HG03135 (cell line): ENCODE measurements at regions not wholly inside any gene's neighbourhood (a gene's known extent, or its start where the extent isn't known, plus 50 kb on each side); places are given as distances from the start of the nearest gene placed in this dataset.

ENCODE experiments used
- ATAC-seq: cut with Tn5 transposase; IDR thresholded peaks from one replicate; pipeline ENCODE4 v1.9.1; 2021; ENCODE audit warnings: mild to moderate bottlenecking, moderate library complexity; ENCODE audit not compliant: unreplicated experiment

DNA sequence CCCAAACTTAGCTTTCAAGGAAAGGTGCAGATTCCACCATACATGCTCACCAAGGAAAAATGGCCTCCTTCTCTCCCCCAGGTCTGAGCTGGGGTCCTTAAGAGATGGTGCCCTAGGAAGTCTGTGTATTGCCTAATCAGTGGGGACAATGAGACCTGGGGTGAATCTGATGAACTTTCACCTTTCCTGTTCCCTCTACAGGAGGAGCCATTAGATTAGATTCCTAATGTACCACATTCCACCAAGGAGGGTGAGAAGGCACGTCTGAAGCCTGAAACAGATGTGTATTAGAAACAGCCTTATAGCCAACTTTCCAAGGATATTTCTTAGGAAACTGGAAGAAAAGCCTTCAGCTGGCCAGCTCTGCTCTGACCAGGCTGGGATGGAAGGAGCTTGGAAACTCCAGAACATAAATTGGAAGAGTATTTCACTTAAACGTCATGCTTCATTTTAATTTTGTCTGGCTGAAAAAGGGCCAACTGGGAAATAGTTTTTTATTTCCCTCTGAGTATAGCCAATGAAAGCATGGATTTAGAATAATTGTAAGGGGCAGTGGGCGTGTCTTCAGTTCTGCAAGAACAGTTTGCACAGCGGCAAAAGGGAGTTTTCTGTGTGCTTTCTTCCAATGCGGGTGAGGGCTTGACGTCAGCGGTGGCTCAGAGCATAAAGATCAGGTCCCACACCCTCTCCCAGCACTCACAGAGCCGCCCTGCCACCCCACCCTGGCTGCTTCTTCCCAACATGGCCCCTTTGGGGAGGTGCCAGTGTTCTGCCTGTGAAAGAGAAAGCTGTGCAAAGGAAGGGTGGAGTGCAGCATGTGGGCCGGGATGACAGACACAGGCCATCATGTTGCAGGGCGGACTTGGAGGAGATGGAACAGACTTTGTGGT, 210.9 kb downstream of the ESM1 start:
- no peak for ATAC-seq

DNA sequence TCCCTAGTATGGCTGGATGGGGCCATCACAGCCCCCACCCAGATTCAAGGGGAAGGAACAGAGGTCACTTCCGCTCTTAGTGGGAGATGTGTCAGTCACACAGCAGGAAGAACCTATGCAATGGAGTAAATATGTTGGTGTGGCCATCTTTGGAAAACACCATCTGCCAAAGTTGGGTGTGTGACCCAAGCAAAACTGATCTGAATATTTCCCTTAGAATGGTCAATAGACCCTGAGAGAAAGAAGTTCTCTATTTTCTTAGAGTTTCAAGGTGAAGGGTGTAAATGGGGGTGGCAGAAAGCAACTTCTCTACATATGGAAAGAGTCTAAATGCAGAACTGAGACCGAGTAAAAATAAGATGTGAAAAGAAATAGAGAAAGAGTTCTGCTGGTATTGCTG, 212.7 kb downstream of the ESM1 start:
- no peak for ATAC-seq

DNA sequence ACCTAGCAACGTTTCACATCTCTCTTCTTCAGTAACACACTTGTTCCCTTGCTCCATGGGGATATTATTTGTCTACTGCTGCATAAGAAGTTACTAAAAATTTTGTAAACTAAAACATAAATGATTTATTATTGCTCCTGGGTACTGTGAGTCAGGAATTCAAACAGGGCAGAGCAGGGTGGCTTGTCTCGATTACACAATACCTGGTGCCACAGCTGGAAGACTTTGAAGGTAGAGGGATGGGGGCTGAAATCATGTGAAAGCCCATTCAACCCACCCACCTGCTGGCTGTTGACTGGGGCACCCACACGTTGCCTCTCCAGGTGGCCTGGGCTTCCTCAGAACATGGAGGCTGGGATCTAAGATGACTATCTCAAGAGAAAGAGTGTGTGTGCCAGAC, 213.2 kb downstream of the ESM1 start:
- ATAC-seq, result no peak

GRCh38 chr5:54769746-54770145, 215.6 kb downstream of the ESM1 start:
- ATAC-seq, result no peak

DNA sequence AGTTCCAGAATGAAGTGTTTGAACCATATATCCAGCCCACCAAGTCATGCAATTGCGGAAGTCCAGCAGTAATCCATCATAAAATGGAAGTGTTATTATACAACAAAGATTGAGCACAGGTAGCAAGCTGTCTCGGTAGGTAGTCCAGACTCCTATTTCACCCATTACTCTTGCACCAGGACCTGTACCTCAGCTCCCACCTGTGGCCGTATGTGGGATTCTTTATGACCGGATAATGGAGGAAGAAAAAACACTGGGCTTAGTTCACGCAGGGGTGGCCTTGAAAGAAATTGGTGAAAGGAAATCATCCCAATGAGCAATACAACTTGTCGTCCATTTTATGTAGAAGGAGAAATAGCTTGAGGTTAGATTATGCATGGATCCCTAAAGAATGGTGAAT, 216.3 kb downstream of the ESM1 start:
- no peak for ATAC-seq

GRCh38 chr5:54766748-54767147, 218.6 kb downstream of the ESM1 start:
- ATAC-seq, result no peak

GRCh38 chr5:54765165-54766028, 220.0 kb downstream of the ESM1 start:
- ATAC-seq, result no peak

GRCh38 chr5:54764102-54765090, 221.0 kb downstream of the ESM1 start:
- no peak for ATAC-seq

DNA sequence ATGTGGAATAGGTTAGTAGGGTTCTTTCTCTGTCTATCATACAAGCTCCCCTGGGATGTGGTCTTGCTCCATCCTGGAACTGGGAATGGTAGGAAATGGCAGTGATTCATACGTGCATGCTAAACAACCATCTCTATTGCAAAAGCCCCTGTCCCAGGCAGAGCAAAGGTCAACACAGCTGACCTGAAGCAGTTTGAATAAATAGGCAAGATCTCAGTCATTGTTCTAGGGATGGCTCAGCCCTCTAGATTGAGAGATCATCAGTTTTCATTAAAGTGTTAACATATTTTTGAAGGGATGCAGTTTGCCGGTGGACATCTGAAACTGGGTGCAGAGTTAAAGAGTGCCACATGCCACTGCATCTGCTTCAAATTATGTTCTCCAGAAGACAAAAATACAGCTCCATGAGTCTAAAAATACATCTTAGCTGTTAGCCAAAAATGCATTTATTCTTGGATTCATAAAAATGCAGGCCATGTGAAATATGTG, 224.1 kb downstream of the ESM1 start:
- ATAC-seq, result no peak

DNA sequence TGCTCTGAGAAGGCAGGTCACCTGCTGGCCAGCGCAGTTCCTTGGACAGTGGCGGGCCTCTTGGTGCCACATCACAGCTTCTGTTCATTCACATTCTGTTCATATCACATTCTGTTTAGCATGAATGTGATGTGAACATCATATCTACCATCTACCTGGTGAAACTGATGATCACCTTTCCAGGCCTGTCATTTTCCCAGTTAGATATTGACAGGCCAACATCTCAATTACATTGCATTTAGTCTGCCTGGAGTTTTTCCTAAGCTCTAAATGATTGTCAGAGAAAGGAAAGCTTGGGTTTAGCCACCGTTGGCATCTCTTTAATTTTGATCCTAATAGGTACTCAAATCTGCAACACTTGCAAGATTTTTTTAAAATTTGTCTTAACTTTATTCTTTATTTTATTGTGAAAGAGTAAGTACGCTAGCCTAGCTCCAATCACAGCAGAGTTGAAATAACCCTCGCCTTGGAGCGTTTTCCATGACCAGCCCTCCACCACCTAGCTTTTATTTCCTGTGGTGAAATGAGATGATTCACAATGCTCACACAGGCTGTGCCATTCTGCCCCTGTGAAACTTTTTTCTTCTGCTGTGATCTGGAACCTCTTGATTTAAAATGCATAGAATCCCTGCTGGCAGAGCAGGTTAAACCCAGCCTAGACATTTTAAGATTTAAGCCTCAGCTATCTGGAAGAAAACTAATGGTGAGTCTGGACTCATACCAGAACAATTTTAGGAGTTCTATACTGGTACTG, 225.0 kb downstream of the ESM1 start:
- ATAC-seq, result no peak

GRCh38 chr5:54758038-54758437, 227.4 kb downstream of the ESM1 start:
- no peak for ATAC-seq

- ATAC-seq, result no peak
Observed at GRCh38 chr5:54757541-54757940, 227.9 kb downstream of the ESM1 start.

DNA sequence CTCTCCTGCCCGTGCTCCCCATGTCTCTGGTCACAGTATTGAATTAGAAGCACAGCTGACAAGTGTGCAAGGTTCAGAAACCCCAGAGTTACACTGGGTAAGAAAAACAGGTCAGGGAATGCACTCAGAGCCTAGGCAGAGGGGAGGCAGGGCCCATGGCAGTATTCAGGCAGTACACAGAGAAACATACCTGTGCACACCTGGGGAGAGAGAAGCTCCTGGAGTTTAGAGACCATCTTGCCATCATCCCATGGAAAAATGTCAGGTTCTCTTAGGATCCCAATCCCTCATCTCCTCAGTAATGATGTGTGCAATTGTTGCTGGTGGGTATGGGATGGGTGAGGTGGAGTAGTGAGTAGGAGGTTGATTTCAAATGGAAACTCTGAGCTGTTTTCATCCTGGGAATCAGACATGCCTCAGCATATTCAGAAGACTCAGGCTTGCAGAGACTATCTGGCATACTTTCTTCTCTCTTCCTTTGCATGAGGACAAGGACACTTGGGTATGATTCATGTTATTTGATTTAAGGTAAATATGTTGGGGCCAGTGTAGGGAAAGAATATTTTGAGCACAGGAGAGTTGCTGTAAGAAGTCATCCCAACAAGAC, 228.5 kb downstream of the ESM1 start:
- no peak for ATAC-seq

DNA sequence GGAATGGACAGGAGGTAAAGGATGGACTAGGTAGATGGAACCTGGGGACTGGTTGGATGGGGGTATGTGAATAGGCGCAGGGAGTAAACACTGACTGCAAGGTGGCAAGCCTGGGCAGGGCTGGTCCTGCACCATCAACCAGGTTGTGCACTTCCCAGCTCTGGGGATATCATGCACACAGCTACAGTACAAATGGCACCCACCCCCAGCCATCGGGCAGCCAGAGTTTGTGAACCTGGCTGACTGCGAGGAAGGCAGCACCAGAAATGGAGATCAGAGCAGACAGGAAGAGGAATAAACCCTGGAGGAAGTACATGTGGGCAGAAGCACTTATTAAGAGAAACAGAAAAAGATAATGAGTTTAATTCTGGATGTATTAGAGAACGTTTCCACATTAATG, 229.1 kb downstream of the ESM1 start:
- no peak for ATAC-seq

DNA sequence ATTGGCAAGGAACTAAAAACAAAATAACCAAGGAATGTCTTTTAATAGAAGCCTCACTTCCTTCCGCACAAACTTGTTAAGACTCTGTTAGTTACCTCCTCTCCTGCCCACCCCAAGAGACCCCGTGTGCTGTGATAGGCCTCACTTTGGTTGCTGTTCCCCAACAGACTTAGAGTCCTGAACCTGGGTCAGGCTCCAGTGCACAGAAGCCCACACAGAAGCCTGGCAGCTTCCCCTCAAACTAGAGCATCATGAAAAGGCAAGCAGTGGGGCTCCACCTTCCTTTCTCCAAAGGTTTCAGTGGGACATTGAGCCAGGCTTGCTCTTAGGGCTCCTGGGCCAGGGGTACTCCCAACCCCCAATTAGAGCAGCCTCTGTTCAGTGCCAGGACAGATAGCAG, 230.5 kb downstream of the ESM1 start:
- ATAC-seq, result no peak

- ATAC-seq, result no peak
Observed at GRCh38 chr5:54754420-54754819, 231.0 kb downstream of the ESM1 start.

DNA sequence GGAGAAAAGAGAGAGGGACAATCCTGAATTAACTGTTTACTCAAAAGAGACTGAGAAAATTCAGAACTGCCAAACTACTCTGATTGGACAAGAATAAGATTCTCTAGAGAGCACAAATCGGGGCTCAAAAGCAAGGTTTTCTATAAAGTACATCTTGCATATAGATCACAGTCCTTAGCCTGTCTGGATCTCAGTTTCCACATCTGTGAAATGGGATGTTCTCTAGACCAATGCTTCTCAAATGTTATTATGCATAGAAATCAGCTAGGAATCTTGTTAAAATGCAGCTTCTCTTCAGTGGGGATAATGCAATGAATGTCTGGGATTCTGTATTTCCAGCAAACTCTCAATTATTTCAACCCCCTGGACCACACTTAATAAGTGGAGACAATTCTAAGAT, 231.6 kb downstream of the ESM1 start:
- ATAC-seq, result no peak

GRCh38 chr5:54753034-54753433, 232.4 kb downstream of the ESM1 start:
- peak; percentile 95 for ATAC-seq

- no peak for ATAC-seq
Observed at GRCh38 chr5:54748527-54748926, 231.0 kb downstream of the SNX18 start.
